ENCODE measurements at regions not wholly inside any gene's neighbourhood (a gene's known extent, or its start where the extent isn't known, plus 50 kb on each side); places are given as distances from the start of the nearest gene placed in this dataset.
A peak's percentile ranks its signal among the peaks of the same experiment; 100 is the strongest.
"Not testable (repeated sequence)": the region's sequence is repeated elsewhere in the genome, so short reads cannot be mapped to it uniquely, and the experiment has no call there.

DNA sequence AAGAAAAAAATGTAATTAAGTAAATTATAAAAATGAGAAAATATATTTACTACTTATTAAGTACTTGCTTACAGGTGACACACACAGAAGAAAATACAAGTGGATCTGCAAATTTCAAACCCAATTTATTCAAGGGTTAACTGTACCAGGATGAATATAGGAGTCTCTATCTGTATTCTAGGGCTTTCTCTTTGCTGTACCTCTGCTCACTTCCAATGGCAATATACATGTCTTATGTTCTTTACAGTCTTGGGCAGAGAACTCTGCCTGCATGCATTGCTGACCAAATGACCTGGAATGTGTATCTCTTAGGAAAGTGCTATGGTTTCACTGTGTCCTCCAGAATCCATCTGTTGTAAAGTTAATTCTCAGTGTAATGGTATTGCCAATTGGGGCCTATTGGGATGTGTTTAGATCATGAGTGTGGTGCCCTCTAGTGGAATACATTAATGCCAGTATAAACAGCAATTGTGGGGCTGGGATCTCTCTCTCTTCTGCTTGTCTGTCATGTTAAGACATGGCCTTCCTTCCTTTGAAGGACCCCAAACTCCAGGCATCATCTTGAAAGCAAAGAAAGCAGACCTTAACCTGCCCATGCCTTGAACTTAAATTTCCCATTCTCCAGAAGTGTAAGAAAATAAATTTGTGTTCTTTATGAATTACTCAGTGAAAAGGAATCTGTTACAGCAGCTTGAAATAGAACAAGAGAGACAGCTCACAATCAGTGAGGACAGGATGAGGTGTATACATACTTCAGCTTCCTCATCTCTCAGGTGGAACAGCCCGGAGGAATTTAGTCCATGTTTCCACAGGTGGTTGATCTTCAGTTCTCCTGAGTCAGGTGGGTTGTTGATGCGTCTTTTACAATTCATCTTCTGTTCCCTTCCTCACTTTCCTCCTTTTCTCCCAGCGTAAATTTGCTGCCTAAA lies 356.9 kb downstream of the RPIA start:
- intact Hi-C loops (cut with DNase I; ENCODE audit: low total_unique reads); H3K4me3 ChIP-seq; H3K9me3 ChIP-seq; H3K4me1 ChIP-seq; H3K27ac ChIP-seq; H3K27me3 ChIP-seq; H3K36me3 ChIP-seq: not testable (repeated sequence)
- DNase-seq = peak in 1 of 2 donors; percentile 30
- WGBS, 5 donors = 36 to 83% (median 66%) methylated on average over 1 to 2 of the region's 3 CpGs
- TF ChIP-seq, protein P1, sequence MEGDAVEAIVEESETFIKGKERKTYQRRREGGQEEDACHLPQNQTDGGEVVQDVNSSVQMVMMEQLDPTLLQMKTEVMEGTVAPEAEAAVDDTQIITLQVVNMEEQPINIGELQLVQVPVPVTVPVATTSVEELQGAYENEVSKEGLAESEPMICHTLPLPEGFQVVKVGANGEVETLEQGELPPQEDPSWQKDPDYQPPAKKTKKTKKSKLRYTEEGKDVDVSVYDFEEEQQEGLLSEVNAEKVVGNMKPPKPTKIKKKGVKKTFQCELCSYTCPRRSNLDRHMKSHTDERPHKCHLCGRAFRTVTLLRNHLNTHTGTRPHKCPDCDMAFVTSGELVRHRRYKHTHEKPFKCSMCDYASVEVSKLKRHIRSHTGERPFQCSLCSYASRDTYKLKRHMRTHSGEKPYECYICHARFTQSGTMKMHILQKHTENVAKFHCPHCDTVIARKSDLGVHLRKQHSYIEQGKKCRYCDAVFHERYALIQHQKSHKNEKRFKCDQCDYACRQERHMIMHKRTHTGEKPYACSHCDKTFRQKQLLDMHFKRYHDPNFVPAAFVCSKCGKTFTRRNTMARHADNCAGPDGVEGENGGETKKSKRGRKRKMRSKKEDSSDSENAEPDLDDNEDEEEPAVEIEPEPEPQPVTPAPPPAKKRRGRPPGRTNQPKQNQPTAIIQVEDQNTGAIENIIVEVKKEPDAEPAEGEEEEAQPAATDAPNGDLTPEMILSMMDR (IDR thresholded peaks at IDR 0.05) = peak in 3 of 7 experiments; percentile 22 to 35 (median 29)

DNA sequence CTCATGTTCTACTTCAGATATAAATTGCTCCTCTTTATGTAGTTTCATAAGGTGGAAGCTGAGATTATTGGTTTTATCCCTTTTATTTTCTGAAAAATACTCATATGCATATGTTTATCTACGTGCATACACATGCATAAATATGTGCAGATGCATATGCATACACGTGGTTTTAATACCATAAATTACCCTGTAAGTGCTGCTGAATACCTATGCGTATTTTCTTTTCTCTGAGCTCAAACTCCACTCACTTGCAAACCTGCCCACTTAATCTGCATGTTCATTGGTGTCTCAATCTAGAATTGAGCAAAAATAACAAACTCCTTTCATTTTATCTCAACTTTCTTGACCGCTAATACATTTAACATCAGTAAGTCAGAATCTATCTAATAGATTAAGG lies 367.1 kb downstream of the RPIA start:
- intact Hi-C loops (cut with DNase I; ENCODE audit: low total_unique reads); H3K4me1 ChIP-seq; DNase-seq; H3K27me3 ChIP-seq; H3K9me3 ChIP-seq; H3K27ac ChIP-seq; H3K4me3 ChIP-seq; H3K36me3 ChIP-seq: not testable (repeated sequence)
- 69 to 79% (median 76%) methylated on average over 3 to 4 of the region's 4 CpGs for WGBS, 5 donors

DNA sequence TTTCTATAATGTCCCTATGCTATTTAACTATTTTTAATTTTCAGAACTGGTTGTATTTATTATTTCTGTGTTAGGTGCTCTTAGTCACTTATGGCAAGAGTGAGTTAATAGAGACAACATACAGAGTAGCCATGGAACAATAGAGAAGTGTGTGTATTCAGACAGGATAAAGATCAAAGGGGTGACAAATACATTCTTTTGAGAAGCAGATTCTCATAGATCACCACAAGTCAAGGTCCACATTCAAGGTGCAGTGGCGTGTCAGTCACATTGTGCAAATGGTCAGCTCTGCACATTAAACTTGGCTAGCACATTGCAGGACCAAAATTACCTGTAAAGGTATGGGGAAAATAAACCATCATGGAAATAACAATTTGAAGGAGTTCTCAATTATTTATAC lies 369.7 kb downstream of the RPIA start:
- H3K4me3 ChIP-seq; H3K36me3 ChIP-seq; DNase-seq; H3K27ac ChIP-seq; intact Hi-C loops (cut with DNase I; ENCODE audit: low total_unique reads); H3K4me1 ChIP-seq; H3K9me3 ChIP-seq; H3K27me3 ChIP-seq: not testable (repeated sequence)
- WGBS, 5 donors = 43 to 72% (median 55%) methylated on average over 1 of the region's 1 CpG

DNA sequence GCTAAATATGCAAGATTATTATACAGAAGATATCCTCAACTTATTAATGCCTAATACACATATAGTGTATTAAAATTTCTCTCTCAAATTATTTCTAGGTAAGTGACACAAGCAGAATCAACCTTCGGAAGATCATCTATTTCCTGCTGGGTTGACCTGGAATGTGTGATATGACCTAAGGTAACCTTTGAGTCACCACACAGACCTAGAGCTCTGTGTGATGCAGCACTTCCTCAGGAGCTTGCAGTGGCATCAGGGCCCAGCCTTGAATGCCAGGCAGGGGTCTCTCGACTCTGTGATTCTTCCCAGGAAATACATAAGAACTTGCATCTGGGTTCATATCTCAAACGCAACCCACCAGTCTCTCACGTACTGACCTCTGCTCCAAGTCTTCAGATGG lies 385.3 kb downstream of the RPIA start:
- H3K36me3 ChIP-seq; H3K27me3 ChIP-seq; intact Hi-C loops (cut with DNase I; ENCODE audit: low total_unique reads); H3K27ac ChIP-seq; H3K4me3 ChIP-seq; DNase-seq; H3K9me3 ChIP-seq; H3K4me1 ChIP-seq: not testable (repeated sequence)
- 62 to 72% (median 66%) methylated on average over 4 of the region's 4 CpGs for WGBS, 5 donors

DNA sequence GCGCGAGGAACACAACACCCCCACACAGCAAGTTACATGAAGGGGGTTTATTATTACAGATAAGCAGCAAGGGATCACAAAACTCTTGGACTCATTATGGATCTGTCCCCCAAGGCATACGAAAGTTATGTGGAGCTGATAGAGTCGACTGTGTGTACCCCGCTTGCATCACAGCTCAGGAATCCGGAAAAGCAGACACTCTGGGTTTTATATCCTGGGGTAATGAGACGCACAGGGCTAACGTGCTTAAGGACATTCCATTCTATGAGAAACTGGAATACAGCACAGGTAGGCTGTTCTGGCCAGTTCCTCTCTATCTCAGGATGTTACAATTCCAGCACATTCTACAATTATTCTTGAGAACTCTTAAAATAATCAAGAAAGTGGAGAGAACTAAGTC lies 401.4 kb downstream of the RPIA start:
- DNase-seq; intact Hi-C loops (cut with DNase I; ENCODE audit: low total_unique reads); H3K4me1 ChIP-seq; H3K9me3 ChIP-seq; H3K4me3 ChIP-seq; H3K27ac ChIP-seq; H3K27me3 ChIP-seq; H3K36me3 ChIP-seq: not testable (repeated sequence)
- 69 to 80% (median 76%) methylated on average over 6 to 8 of the region's 8 CpGs for WGBS, 5 donors

DNA sequence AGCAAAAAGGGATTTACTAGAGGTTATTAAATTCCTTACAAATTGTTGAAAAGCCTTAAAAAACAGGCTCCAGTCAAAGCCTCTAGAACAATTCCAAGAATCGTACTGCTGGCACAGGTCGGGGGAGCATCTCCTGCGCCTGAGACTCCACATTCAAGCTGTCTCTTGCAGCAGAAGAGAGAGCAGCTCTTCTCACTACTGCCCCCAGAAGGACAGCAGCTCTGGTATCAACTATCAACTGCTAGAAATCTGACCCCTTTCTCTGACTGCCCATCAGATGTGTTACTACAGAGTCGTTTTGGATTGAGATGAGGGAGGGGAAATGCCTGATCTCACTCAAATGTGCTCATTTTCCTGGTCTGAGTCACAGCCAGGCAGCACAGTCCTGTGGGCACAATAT lies 403.6 kb downstream of the RPIA start:
- H3K27ac ChIP-seq; H3K9me3 ChIP-seq; H3K27me3 ChIP-seq; H3K4me1 ChIP-seq; DNase-seq; H3K4me3 ChIP-seq; intact Hi-C loops (cut with DNase I; ENCODE audit: low total_unique reads); H3K36me3 ChIP-seq: not testable (repeated sequence)
- WGBS, 5 donors = 40 to 54% (median 43%) methylated on average over 3 to 4 of the region's 4 CpGs

DNA sequence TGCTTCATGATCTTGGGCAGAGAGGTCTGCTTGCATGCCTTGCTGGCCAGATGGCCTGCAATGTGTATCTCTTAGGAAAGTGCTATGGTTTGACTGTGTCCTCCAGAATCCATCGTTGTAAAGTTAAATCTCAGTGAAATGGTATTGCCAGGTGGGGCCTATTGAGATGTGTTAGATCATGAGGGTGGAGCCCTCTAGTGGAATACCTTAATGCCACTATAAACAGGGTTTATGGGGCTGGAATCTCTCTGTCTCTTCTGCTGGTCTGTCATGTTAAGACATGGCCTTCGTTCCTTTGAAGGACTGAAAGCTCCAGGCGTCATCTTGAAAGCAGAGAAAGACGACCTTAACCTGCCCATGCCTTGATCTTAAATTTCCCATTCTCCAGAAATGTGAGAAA lies 411.1 kb downstream of the RPIA start:
- H3K27ac ChIP-seq; H3K4me3 ChIP-seq; H3K27me3 ChIP-seq; H3K9me3 ChIP-seq; H3K4me1 ChIP-seq; DNase-seq; intact Hi-C loops (cut with DNase I; ENCODE audit: low total_unique reads); H3K36me3 ChIP-seq: not testable (repeated sequence)
- WGBS, 5 donors = 60 to 78% (median 67%) methylated on average over 1 to 4 of the region's 4 CpGs

DNA sequence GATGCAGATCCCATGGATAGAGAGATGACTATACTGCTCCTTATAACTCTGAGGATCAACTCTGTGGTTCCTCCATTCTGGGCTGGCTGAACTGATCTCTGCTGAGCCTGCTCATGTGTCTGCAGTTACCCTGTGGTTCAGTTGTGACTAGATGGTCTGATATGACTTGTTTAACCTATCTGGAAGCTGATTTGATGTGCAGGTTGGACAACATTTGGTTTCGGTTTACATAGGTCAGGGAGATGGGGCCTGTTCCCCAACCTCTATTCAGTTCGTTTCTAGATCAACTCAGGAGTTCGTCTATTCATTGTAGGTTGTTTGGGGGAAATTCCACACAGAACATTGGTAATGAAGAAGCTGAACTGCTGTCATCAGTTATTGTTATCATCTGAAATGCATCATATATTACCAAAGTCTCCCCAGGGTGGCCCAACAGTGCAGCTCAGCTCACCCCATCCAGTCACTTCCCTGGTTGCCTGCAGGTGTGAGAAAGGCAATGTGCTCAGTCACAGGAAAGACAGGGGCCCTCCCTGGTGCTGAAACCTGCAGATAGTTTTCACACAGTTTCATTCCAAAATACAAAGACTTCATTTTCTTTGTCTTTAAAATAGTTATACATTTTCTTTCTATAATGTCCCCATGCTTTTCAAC lies 415.0 kb downstream of the RPIA start:
- H3K9me3 ChIP-seq; intact Hi-C loops (cut with DNase I; ENCODE audit: low total_unique reads); DNase-seq; H3K4me1 ChIP-seq; H3K36me3 ChIP-seq; H3K27ac ChIP-seq; H3K27me3 ChIP-seq; H3K4me3 ChIP-seq: not testable (repeated sequence)
- 0 to 81% (median 60%) methylated on average over 1 to 2 of the region's 3 CpGs for WGBS, 5 donors

DNA sequence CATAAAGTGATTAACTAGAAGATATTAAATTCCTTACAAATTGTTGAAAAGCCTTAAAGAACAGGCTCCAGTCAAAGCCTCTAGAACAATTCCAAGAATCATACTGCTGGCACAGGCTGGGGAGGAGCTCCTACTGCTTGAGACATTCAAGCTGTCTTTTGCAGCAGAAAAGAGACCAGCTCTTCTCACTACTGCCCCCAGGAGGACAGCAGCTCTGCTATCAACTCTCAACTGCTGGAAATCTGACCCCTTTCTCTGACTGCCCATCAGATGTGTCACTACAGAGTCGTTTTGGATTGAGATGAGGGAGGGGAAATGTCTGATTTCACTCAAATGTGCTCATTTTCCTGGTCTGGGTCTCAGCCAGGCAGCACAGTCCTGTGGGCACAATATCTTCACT lies 421.0 kb downstream of the RPIA start:
- WGBS, 5 donors = 0 to 5% (median 4%) methylated on average over 1 of the region's 1 CpG
- H3K9me3 ChIP-seq; intact Hi-C loops (cut with DNase I; ENCODE audit: low total_unique reads); H3K36me3 ChIP-seq; H3K4me3 ChIP-seq; H3K4me1 ChIP-seq; H3K27ac ChIP-seq; H3K27me3 ChIP-seq: not testable (repeated sequence)
- DNase-seq = peak in 1 of 2 donors; percentile 3

DNA sequence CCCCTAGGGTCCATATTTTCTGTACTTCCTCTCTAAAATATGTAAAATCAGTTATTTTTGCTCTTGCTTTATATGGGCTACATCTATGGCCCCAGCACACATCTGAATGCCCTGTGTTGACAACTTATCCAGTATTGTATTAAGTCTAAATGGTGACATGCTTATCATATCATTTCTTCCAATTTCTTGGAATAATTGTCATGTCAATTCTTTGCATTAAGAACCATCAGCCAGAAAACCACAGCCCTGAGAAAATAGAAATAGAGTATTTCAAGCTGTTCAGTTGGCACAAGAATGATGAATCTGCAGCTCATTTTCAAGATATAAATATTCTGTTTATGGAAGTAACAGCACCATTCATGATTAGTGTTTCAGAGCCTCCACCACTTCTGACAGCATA lies 421.8 kb downstream of the RPIA start:
- H3K36me3 ChIP-seq; DNase-seq; H3K27me3 ChIP-seq; H3K9me3 ChIP-seq; H3K4me1 ChIP-seq; H3K27ac ChIP-seq; H3K4me3 ChIP-seq; intact Hi-C loops (cut with DNase I; ENCODE audit: low total_unique reads): not testable (repeated sequence)

DNA sequence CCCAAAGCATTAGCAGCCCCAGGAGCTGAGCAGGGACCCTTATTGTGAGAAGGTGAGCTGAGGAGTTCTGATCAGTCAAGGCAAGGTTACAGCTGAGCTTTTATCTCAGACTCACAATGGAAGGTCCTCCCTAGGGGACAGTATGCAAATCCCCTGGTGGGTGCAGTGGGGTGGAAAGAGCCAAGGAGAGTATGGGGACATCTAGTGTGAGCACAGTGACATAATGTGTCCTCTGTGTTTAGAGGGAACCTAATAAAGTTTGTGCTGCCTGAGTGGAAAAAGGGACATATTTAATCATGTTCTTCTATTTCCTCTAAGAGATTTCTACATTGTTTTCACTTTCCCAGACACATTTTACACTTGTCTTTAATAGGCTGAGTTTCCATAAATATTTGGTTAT lies 438.0 kb downstream of the RPIA start:
- intact Hi-C loops (cut with DNase I; ENCODE audit: low total_unique reads); H3K4me3 ChIP-seq; H3K27me3 ChIP-seq; H3K9me3 ChIP-seq; H3K36me3 ChIP-seq; H3K4me1 ChIP-seq; DNase-seq; H3K27ac ChIP-seq: not testable (repeated sequence)
